ENCODE measurements at regions not wholly inside any gene's neighbourhood (a gene's known extent, or its start where the extent isn't known, plus 50 kb on each side); places are given as distances from the start of the nearest gene placed in this dataset.

DNA sequence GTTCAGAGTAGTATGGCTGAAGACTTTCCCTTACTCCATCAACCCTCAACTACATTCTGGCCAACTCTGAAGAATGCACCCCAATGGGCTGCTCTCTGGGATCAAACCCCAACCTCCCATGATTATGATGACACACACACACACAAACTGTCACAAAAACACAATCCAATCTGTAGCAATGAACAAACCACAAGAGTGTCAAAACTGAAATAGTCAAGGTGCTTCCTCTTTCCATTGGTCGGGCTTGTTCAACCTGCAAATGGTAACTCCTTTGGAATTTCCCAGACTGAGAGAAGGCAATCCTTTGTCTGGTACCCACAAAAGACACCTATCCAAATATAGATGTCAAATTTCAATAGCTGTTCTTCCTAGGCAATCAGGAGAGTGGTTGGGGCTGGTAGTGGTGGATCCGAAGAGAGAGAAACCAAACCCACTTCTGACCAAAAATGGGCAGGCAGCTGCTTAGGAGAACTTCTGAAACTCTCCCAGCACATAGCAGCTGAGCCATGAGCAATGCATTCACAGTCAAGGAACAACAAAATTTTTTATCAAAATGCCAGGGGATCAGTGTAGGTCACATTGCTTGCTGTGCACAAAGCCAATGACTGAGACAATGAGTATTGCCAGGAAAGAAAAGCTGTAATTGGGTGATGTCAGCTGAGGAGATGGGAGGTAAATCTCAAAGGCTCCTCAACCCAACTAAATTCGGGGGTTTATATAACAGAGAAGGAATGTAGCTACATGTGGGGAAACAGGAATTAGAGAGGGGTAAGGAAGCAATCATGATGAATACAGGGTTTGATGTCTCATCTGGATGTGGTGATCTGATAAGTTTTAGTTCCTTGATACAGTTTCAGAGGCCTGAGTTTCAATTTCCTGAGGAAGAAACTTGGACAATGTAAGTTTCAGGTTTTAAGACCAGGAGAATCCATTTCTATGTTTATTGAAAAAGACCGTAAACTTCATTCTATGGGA lies 191.4 kb downstream of the KITLG start:
- H3K9me3 ChIP-seq (ENCODE audit: control insufficient read depth, insufficient read depth, low read depth, low read length): no peaks in the 10 kb centered on the region
- POLR2A ChIA-PET: no interaction called here
- no peak overlapping the region for H3K27ac ChIP-seq (ENCODE audit: extremely low read depth, low read depth, low read length)
- H3K4me3 ChIP-seq (ENCODE audit: low read depth, low read length): no peak overlapping the region
- no peaks in the 10 kb centered on the region for H3K36me3 ChIP-seq (ENCODE audit: control insufficient read depth in 2 of 2, insufficient read depth in 1 of 2, low read length in 2 of 2)
- H3K4me1 ChIP-seq (ENCODE audit: control insufficient read depth, insufficient read depth, low read length): no peaks in the 10 kb centered on the region
- CTCF ChIA-PET: no interaction called here
- TF ChIP-seq ZNF48 (tag by site-specific recombination; IDR thresholded peaks at IDR 0.05): no peak
- no peak for TF ChIP-seq ZNF426 (tag by site-specific recombination; IDR thresholded peaks at IDR 0.05)
- TF ChIP-seq, protein P1, sequence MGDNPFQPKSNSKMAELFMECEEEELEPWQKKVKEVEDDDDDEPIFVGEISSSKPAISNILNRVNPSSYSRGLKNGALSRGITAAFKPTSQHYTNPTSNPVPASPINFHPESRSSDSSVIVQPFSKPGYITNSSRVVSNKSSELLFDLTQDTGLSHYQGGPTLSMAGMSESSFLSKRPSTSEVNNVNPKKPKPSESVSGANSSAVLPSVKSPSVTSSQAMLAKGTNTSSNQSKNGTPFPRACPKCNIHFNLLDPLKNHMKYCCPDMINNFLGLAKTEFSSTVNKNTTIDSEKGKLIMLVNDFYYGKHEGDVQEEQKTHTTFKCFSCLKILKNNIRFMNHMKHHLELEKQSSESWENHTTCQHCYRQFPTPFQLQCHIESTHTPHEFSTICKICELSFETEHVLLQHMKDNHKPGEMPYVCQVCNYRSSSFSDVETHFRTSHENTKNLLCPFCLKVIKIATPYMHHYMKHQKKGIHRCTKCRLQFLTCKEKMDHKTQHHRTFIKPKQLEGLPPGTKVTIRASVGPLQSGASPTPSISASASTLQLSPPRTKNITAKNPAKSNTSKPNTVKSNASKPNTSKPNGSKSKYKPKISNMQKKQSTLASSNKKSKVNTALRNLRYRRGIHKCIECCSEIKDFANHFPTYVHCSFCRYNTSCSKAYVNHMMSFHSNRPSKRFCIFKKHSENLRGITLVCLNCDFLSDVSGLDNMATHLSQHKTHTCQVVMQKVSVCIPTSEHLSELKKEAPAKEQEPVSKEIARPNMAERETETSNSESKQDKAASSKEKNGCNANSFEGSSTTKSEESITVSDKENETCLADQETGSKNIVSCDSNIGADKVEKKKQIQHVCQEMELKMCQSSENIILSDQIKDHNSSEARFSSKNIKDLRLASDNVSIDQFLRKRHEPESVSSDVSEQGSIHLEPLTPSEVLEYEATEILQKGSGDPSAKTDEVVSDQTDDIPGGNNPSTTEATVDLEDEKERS (tag by site-specific recombination; IDR thresholded peaks at IDR 0.05): no peak
- TF ChIP-seq, protein P2, sequence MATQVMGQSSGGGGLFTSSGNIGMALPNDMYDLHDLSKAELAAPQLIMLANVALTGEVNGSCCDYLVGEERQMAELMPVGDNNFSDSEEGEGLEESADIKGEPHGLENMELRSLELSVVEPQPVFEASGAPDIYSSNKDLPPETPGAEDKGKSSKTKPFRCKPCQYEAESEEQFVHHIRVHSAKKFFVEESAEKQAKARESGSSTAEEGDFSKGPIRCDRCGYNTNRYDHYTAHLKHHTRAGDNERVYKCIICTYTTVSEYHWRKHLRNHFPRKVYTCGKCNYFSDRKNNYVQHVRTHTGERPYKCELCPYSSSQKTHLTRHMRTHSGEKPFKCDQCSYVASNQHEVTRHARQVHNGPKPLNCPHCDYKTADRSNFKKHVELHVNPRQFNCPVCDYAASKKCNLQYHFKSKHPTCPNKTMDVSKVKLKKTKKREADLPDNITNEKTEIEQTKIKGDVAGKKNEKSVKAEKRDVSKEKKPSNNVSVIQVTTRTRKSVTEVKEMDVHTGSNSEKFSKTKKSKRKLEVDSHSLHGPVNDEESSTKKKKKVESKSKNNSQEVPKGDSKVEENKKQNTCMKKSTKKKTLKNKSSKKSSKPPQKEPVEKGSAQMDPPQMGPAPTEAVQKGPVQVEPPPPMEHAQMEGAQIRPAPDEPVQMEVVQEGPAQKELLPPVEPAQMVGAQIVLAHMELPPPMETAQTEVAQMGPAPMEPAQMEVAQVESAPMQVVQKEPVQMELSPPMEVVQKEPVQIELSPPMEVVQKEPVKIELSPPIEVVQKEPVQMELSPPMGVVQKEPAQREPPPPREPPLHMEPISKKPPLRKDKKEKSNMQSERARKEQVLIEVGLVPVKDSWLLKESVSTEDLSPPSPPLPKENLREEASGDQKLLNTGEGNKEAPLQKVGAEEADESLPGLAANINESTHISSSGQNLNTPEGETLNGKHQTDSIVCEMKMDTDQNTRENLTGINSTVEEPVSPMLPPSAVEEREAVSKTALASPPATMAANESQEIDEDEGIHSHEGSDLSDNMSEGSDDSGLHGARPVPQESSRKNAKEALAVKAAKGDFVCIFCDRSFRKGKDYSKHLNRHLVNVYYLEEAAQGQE (tag by site-specific recombination; IDR thresholded peaks at IDR 0.05): no peak
- TF ChIP-seq, protein P3, sequence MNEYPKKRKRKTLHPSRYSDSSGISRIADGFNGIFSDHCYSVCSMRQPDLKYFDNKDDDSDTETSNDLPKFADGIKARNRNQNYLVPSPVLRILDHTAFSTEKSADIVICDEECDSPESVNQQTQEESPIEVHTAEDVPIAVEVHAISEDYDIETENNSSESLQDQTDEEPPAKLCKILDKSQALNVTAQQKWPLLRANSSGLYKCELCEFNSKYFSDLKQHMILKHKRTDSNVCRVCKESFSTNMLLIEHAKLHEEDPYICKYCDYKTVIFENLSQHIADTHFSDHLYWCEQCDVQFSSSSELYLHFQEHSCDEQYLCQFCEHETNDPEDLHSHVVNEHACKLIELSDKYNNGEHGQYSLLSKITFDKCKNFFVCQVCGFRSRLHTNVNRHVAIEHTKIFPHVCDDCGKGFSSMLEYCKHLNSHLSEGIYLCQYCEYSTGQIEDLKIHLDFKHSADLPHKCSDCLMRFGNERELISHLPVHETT (tag by site-specific recombination; IDR thresholded peaks at IDR 0.05): no peak
- TF ChIP-seq, protein P4, sequence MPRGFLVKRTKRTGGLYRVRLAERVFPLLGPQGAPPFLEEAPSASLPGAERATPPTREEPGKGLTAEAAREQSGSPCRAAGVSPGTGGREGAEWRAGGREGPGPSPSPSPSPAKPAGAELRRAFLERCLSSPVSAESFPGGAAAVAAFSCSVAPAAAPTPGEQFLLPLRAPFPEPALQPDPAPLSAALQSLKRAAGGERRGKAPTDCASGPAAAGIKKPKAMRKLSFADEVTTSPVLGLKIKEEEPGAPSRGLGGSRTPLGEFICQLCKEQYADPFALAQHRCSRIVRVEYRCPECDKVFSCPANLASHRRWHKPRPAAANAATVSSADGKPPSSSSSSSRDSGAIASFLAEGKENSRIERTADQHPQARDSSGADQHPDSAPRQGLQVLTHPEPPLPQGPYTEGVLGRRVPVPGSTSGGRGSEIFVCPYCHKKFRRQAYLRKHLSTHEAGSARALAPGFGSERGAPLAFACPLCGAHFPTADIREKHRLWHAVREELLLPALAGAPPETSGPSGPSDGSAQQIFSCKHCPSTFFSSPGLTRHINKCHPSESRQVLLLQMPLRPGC (tag by site-specific recombination; IDR thresholded peaks at IDR 0.05): no peak
- TF ChIP-seq ZBTB8A (tag by site-specific recombination; IDR thresholded peaks at IDR 0.05): no peak
- no peak for TF ChIP-seq ZNF416 (tag by site-specific recombination; IDR thresholded peaks at IDR 0.05)

DNA sequence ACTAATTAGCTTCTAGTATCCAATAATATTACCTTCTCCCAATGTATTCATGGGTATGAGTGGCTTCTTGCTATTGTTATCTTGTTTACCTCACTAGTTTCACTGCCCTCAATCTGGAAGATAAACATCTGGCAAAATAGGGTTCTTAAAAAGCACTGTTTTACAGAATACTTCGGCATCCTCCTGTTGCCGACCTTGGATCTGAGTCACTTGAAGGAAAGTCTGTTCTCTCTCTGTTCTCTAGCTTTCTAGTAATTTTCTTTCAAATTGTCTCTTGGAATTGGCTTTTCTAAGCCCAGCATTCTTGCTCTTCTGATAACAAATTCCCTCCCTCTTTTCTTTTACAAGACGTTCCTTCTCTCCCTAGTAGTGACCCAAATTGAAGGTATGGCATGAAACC lies 189.5 kb downstream of the KITLG start:
- no peak for TF ChIP-seq ZNF623 (tag by site-specific recombination; IDR thresholded peaks at IDR 0.05)
- H3K4me3 ChIP-seq (ENCODE audit: low read depth, low read length): no peak overlapping the region
- H3K9me3 ChIP-seq (ENCODE audit: control insufficient read depth, insufficient read depth, low read depth, low read length): peaks cover 2% of the 10 kb centered on the region; the same call in 1 of the 2 replicates
- H3K27ac ChIP-seq (ENCODE audit: extremely low read depth, low read depth, low read length): no peak overlapping the region
- no peaks in the 10 kb centered on the region for H3K4me1 ChIP-seq (ENCODE audit: control insufficient read depth, insufficient read depth, low read length)
- no peaks in the 10 kb centered on the region for H3K36me3 ChIP-seq (ENCODE audit: control insufficient read depth in 2 of 2, insufficient read depth in 1 of 2, low read length in 2 of 2)
- CTCF ChIA-PET: no interaction called here
- POLR2A ChIA-PET: no interaction called here

DNA sequence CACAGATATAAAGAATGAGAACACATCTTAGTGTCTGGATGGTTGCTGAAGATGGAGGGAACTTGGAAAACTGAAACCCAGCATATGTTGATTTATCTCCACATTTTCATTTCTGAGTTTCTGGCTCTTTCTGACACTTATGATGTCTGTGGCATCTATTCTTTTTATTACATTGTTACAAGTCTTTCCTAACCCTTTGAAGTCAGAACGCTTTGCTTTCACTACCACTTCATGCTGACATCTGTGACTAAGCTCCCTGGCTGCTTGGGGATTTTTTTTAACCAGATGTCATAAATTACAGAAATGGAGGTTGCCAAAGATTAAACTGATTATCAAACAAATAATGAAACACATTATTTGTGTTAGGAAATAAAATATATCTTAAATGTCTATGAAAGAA lies 188.7 kb downstream of the KITLG start:
- TF ChIP-seq FEZF1 (tag by site-specific recombination; IDR thresholded peaks at IDR 0.05) (peak; percentile 19; the same call in 1 of the 2 replicates), KLF10 (tag by site-specific recombination; IDR thresholded peaks at IDR 0.05) (no peak), ZNF221 (tag by site-specific recombination; IDR thresholded peaks at IDR 0.05; ENCODE audit: borderline replicate concordance) (no peak), YY1 (tag by site-specific recombination; IDR thresholded peaks at IDR 0.05) (no peak)
- ChIA-PET POLR2A (no interaction called here), CTCF (no interaction called here)
- no peak overlapping the region for H3K27ac ChIP-seq (ENCODE audit: extremely low read depth, low read depth, low read length)
- no peak overlapping the region for H3K4me3 ChIP-seq (ENCODE audit: low read depth, low read length)
- no peaks in the 10 kb centered on the region for H3K36me3 ChIP-seq (ENCODE audit: control insufficient read depth in 2 of 2, insufficient read depth in 1 of 2, low read length in 2 of 2)
- H3K4me1 ChIP-seq (ENCODE audit: control insufficient read depth, insufficient read depth, low read length): no peaks in the 10 kb centered on the region
- H3K9me3 ChIP-seq (ENCODE audit: control insufficient read depth, insufficient read depth, low read depth, low read length): peaks cover 2% of the 10 kb centered on the region; the same call in 1 of the 2 replicates
